CD4-positive, alpha-beta T cell treated with Interleukin-17A for 1 hour (primary cell): ENCODE measurements at regions not wholly inside any gene's neighbourhood (a gene's known extent, or its start where the extent isn't known, plus 50 kb on each side); places are given as distances from the start of the nearest gene placed in this dataset.

Source experiments
- DNase-seq: peaks from one replicate; pipeline ENCODE4 v3.0.0-alpha.2; 2020

GRCh38 chr12:92650228-92650822, 52.5 kb upstream of the PLEKHG7 start:
- DNase-seq = no peak

GRCh38 chr12:92649511-92650227, 53.1 kb upstream of the PLEKHG7 start:
- DNase-seq = peak; percentile 78

- no peak for DNase-seq
Measured at GRCh38 chr12:92648242-92649031, 54.4 kb upstream of the PLEKHG7 start.

GRCh38 chr12:92641291-92641690, 61.5 kb upstream of the PLEKHG7 start:
- no peak for DNase-seq

GRCh38 chr12:92640691-92641090, 62.1 kb upstream of the PLEKHG7 start:
- DNase-seq = no peak

GRCh38 chr12:92639017-92639416, 63.8 kb upstream of the PLEKHG7 start:
- DNase-seq = no peak

GRCh38 chr12:92634730-92635129, 68.1 kb upstream of the PLEKHG7 start:
- DNase-seq = no peak

- DNase-seq = no peak
Measured at GRCh38 chr12:92634202-92634601, 68.6 kb upstream of the PLEKHG7 start.

- DNase-seq = no peak
Measured at GRCh38 chr12:92630968-92631367, 71.8 kb upstream of the PLEKHG7 start.

- no peak for DNase-seq
Measured at GRCh38 chr12:92629349-92630065, 73.3 kb upstream of the PLEKHG7 start.

- DNase-seq = no peak
Measured at GRCh38 chr12:92628476-92628875, 74.3 kb upstream of the PLEKHG7 start.

GRCh38 chr12:92627511-92627910, 75.3 kb upstream of the PLEKHG7 start:
- DNase-seq = no peak

- DNase-seq = no peak
Measured at GRCh38 chr12:92625639-92626310, 77.0 kb upstream of the PLEKHG7 start.

GRCh38 chr12:92624236-92624635, 78.6 kb upstream of the PLEKHG7 start:
- no peak for DNase-seq

- no peak for DNase-seq
Measured at GRCh38 chr12:92623386-92623785, 79.4 kb upstream of the PLEKHG7 start.

- no peak for DNase-seq
Measured at GRCh38 chr12:92621833-92622232, 81.0 kb upstream of the PLEKHG7 start.

- no peak for DNase-seq
Measured at GRCh38 chr12:92621312-92621711, 81.5 kb upstream of the PLEKHG7 start.

- no peak for DNase-seq
Measured at GRCh38 chr12:92619730-92620684, 82.8 kb upstream of the PLEKHG7 start.

GRCh38 chr12:92619026-92619425, 83.8 kb upstream of the PLEKHG7 start:
- DNase-seq = no peak

GRCh38 chr12:92615703-92616102, 87.1 kb upstream of the PLEKHG7 start:
- no peak for DNase-seq

- DNase-seq = no peak
Measured at GRCh38 chr12:92615086-92615485, 87.7 kb upstream of the PLEKHG7 start.

GRCh38 chr12:92614502-92614901, 88.3 kb upstream of the PLEKHG7 start:
- no peak for DNase-seq
